Hematopoietic multipotent progenitor cell (in vitro differentiated cells): ENCODE measurements at regions not wholly inside any gene's neighbourhood (a gene's known extent, or its start where the extent isn't known, plus 50 kb on each side); places are given as distances from the start of the nearest gene placed in this dataset.

Source experiments
- DNase-seq, 3 donors: peaks; one replicate each; pipeline ENCODE4 v3.0.0-alpha.2; 2011 to 2015; ENCODE audit warnings: low read depth in 2 of 3, low spot score in 2 of 3

DNA sequence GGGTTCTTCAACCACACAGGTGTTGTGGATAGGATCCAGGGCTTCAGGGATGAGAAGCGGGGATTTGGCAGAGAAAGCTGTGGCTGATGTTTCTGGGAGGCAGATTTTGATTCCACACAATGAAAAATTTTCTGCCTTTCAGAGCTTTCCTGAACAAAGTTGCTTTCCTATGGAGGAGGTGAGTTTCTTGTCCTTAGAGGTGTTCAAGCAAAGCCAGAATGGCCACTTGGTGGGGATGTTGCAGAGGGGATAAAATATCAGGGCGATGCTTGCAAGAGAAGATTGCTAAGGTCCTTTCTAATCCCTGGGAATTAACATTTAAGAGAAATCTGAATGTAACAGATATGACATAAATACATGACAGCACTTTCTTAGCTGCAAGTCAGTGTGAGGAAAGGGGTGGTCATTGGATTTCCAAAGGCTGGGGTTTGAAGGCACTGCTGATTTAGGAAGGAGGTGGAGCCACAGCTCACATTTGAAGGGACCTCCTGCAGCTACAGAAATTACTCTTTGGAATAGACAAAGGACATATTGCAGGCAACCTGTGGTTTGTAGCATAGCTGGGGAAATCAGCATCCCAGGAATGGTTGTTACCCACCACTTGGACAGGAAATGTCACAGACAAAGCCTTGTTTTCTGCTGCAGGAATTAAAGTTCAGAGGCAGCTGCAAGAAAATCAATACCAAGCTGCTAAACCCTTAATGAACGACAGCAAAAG is 271.1 kb upstream of the CHD6 start:
- no peak for DNase-seq

DNA sequence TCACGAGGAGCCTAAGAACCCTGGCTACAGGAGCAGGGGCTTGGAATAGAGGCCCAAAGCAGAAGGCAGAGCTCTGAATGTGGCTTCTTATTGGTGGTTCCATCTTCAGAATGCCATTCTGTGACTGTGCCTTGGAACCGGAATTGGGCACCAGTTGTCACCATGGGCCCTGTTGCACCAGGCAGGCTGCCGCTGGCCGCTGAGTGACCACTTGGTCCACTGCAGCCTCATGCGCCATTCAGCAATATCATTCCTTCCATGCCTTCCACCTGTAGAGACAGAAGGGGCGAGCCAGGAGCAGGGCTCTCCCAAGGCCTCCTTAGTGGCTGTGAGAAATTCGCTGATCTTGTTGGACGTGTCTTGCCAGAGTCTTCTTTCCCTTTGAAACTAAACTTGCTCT is 270.3 kb upstream of the CHD6 start:
- DNase-seq: no peak

DNA sequence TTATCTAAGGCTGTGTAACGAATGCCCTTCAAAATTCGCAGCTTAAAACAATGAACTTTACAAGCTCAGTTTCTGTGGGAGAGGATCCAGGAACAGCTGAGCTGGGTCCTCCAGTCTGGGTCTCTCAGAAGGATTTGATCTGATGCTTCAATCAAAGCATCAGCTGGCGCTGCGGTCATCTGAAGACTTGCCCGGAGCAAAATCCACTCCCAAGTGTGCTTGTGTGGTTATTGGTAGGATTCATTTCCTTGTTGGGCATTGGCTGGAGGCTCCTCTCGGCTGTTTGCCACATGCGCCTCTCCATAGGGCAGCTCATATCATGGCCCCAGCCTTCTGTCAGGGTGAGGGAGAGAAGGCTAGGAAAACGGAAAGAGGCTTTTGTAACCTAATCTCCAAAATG is 269.3 kb upstream of the CHD6 start:
- no peak for DNase-seq

DNA sequence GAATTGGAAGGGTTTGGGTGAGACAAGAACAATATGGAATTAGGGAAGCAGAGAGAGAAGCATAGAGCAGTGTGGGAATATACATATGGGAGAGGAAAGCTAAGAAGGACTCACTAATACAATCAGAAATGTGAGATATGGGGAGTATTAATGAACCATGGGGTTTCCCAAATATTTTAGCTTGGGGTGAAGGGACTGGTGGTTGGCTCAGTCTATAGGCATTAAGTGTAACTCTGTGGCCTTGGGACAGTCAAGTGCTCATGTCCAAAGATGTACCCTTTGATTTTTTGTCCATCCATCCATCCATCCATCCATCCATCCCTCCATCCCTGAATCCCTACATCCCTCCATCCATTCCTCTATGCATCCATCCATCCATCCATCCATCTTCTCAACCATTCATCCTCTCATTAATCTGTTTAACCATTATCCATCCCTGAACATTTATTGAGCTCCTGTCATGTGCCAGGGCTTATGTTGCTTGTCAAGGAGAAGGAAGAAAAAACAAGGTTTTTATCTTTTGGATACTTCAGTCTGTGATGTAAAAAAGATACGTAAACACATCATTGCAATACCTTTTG is 263.4 kb upstream of the CHD6 start:
- no peak for DNase-seq

DNA sequence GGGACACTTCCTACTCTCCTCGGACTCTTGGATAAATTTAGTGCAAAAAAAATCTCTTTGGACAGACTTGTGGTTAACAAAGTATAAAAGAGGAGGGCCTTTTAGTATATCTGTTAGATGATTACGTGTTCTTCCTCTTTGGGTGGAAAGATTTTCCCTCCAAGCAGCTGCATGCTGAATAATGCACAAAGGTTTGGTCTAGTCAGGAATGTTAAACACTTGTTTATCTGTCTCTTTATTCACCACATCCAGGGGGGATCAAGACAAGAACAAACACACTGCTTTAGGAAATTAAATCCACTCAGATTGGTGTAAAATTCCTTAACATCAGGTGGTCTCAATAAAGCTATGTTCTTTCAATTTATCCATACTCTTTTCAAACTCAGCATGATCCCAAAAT is 260.9 kb upstream of the CHD6 start:
- no peak for DNase-seq

DNA sequence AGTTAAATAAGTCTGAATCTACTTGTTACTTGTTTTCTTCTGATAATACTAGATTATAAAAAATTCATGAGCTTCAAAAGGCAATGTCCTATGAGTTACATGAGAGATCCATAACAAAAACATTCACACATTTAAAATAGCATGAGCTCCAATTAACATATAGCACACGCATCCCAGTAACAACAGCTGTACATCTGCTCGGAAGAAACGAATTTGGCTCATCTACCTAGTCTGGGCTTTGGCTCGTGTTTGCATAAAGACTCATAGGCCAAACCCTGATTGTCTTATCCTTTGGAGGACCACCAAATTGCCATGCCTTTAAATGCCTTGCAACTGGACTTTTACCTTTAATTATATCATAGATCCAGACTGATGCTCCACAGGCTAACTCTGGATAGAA is 259.7 kb upstream of the CHD6 start:
- DNase-seq: no peak

DNA sequence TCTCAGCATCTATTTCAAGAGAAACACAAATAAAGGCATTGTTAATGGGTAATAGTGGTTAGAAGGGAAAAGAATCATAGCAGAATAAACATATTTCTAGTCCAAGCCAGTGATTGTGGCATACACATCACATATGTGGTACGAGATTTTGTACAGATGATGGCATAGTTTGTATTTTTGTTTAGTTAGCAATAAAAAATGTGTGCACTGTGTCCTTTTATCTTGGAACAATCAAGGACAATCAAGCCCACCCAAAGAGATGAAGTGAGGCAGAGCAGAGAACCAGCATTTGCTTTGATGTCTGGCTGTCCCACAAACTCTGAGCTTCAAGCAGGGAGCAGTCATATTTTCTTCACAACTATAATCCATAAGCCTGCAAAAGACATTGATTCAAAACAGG is 256.5 kb upstream of the CHD6 start:
- no peak for DNase-seq

DNA sequence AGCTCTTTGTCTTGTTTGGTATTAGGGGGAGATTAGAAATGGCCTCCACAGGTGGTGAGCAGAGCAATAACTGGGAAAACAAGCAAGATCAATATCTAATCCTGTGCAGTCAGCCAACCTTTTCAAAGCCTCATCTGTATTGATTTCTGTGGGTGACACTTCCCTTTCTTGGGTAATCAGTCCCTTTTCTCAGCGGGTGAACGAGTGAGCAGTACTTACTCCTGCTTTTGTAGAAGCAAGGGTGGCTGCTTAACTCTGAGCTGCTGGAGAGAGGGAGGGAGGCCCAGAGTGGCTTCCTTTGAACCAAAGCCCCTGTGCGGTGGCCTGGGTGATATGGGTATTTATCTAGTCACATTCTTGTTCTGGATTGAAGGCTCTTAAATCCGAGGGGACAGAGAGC is 254.8 kb upstream of the CHD6 start:
- DNase-seq: no peak

DNA sequence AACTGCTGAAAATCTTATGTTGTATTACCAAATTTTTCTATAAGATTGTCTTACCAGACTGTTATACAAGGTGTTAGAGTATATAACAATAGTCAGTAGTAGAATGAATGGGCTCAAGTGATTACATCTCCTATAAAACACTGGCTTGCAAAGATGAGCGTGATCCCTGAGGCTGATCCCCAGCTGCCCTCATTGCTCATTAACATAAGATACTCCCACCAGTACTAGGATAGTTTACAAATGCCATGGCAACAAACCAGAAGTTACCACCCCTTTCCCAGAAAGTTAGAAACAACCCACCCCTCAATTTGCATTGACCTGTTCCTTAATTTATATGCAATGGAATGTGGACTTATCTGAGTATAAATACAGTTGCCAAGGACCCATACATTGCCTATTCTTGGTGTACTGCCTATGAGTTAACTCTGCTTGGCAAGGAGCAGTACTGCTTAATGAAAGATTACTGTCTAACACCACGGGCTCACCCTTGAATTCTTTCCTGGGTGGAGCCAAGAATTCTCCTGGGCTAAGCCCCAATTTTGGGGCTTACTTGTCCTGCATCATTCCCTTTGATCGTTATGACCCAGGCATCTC is 252.8 kb upstream of the CHD6 start:
- DNase-seq: no peak

DNA sequence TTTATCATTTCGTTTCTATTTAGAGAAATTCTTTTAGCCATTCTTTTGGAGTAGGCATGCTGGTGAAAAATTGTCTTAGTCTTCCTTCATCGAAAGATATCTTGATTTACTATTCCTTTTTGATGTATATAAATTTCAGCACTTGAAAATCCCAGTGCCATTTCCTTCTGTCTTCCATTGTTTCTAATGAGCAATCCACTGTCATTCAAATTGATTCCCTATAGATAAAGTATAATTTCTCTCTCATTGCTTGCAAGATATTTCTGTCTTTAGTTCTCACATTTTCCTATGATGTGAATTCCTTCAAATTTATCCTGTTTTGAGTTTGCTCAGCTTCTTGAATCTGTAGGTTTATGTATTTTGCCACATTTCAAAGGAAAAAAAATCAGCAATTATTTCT is 251.1 kb upstream of the CHD6 start:
- DNase-seq: no peak

DNA sequence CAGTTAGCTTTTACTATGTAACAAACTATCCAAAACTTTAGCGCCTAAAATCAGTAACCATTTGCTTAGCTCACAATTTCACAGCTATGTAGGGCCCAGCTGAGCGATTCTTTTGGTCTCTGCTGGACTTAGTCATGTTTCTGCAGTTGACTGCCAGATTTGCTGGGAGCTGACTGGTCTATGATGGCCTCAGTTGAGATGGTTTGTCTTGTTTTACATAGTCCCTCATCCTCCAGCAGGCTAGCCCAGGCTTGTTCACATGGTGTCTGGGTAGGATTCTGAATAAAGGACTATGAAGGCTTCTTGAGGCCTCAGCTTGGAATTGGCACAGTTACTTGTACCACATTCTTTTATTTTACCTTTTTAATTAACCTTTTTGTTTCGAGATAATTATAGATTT is 247.8 kb upstream of the CHD6 start:
- DNase-seq: no peak

DNA sequence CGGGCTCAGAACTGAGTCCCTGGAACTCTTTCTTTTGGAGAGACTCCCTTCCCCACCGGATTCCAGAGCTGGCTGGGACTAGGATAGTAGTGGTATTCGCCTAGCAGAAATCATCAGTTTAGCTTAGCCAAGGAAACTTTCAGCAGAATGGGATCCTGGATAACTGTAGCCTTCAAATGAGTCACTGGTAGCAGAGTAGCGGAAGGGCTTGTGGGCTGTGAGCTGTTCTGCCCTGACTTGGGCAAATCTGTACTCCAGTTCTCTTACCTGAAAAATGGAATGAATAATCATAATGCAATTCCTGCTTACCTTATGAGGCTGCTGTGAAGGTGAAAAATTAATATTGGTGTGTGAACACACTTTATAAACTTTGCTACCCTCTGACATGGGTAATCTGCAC is 244.3 kb upstream of the CHD6 start:
- DNase-seq: no peak

DNA sequence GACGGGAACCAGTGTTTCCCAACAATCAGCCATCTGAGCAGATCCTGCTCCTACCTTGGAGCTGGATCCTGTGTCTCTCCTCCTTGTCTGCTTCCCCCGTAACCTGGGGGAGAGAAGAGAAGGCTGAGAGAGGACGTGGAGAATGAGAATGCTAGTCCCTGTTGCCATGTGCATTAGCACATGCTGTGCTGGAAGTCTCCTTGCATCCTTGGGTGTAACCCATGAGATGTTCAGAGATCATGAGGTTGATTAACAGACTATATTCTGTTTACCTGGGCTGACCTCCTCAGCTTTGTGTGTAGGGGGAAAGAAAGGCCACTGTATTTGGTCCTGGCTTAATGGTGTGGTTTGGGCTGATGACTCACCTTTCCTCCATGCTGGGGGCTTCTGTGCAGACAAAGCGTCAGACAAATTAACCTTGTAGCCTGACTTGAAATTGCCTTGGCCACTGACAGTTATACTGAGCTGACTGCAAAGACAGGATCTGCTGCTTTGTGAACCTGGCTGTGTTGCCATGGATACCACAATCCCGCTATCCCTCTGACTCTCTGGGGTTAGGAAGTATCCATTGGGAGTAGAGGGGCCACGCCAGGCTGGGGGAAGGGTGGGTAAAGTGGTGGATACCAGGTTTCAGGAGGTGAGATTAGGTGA is 243.7 kb upstream of the CHD6 start:
- no peak for DNase-seq

DNA sequence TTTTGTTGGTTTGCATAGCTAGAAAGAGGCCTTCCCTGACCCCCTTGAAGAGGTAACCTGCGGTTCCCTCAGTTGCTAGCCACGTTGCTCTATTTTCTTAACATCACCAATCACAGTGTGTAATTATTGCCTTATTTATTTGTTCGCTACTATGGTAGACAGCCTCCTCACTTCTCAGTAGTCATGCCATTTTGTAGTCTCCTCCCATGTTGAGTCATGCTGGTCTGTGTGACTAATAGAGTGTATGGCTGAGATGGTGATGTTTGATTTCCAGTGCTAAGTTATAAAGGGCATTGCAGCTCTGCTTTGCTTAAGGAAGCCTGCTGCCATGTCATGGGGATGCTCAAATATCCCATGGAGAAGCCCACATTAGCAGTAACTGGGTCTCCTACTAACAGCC is 236.6 kb upstream of the CHD6 start:
- DNase-seq: no peak

DNA sequence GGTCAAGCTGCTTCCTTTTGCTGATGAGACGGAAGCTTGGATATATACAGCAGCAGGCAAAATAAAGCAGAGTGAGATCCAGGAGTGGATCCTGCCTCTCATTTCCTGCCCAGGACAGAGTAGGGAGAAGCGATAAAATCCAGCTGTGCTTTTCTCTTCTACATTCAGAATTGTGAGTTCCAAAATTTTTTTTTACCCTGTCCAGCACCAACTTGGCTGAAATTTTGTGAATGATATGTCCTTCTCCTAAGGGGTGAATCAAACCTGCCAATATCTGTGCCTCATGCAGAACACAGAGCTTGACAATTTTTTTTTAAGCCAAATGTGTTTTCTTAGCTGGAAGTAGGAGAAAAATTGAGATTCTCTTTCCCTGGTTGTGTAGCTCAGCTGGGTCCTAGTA is 235.6 kb upstream of the CHD6 start:
- no peak for DNase-seq

DNA sequence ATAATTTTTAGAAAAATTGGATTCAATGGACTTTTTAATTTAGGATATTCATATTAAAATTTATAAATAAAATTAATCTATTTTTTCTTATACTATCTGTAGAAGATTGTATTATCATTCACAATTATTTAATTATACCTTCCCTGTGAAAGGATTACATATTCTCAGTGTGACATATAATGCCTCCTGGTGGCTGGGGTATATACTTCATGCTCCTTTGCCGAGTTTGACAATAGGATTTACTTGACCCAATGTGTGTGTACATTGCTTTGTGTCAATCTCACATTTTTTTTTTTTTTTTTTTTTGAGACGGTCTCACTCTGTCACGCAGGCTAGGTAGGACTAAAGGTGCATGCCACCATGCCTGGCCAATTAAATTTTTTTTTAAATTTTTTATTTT is 230.0 kb upstream of the CHD6 start:
- DNase-seq: no peak

DNA sequence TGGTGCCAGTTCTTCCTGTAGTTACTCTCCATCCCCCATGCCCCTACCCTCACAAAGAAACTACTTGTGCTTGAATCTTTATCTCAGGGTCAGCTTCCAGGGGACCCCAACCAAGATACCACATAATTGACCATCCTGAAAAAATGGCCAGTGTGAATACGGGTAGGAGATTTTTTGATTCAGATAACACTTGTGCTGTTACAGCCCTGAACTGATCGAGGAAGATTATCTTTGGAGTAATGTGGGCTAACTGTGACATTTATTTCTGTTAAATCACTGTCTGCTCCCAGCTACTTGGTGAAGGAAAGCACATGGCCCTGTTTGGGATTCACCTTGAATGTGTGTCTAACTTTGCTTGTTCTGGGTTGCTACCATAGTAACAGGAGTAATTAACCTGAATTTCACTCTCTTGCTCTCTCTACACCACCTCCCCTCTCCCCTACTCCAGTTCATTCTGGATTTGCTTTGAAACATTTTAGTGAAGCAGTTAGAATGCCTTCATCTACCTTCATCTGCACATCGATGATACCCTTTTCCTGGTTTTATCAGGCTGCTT is 219.6 kb upstream of the CHD6 start:
- DNase-seq: no peak

DNA sequence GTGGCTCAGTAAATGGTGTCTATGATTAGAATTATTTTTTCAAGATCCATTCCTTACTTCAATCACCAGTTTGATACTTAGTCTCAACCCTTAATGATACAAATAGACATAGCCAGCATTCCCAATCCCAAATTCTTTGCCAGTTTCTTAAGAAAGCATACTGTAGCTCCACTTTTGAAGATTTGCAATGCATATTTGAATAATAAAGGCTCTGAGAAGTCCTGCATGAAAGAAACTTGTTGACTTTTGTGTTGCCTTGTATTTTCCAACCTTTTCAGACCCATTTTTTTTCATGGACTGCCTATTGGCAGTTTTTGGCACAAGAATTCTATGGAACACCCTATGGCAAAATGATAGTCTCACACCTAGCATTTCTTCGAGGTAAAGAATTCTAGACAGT is 215.6 kb upstream of the CHD6 start:
- no peak for DNase-seq

DNA sequence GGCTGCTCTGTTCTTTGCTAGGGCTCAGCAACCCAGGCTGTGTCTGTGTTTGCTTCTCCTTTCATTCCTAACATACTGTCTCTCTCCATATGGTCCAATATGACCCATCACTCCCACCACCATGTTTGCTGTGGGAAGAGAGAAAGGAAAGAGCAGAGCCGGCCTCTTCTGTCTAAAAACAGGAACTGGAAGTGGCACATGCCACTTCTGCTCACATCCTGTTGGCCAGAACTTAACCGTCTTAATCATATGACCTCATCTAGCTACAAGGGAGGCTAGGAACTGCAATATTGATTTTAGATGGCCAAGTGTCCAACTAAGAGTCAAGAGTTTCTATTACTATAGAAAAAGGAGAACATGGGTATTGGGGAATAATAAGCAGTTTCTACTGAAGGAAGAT is 212.5 kb upstream of the CHD6 start:
- DNase-seq: no peak

DNA sequence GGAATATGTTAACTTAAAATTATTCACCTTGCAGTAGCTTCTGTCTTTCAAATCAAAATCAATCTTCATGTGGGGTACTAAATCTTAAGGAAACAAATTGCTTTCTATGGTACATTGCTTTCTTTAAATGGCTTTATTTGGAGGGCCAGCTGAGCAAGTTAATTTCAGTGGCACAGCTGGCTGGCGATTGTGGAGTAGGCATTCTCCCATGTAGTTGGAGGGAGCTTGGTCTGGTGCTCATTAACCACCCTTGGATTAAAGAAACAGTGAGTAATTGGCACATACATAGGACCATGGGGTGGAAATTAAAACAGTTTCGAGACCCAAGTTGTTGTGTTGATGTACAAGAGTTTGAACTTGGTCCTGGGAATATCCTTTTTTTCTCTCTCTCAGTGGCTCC is 201.3 kb upstream of the CHD6 start:
- DNase-seq: no peak

DNA sequence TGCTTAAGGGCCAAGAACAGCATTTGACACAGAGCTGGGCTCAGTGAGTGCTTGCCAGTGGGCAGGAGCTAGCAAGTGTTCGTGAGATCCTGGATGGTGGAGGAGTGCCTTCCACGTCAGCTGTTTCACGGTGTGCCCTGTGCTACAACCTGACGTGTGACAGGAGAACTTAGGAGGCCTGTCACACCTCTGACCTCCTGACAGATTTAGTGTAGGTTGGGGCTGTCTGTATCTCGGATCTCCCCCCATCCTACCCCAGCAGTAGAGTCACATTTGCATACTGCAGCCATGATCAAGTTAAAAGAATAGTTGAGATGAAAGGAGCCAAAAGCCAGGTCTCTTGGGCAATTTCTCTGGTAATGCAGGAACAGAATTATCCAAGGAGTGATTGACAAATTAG is 200.8 kb upstream of the CHD6 start:
- no peak for DNase-seq

DNA sequence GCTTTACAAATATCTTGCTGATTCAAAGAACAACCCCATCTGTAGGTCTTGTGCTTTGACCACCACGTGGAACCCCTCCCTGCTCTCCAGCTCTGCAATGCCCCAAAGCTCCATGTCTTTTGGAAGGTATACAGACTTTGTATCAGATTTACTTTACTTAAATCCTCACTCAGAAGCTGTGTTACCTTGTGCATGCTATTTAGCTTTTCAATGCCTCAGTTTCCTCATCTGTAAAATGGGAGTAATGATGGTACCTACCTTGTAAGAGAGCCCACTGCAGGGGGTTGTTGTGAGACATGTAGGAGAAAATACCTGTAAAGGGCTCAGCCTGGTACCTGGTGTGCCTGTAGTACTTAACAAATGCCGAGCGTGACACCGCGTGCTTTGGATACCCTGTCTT is 200.2 kb upstream of the CHD6 start:
- no peak for DNase-seq
